Osteoblast (primary cell): ENCODE measurements at regions not wholly inside any gene's neighbourhood (a gene's known extent, or its start where the extent isn't known, plus 50 kb on each side); places are given as distances from the start of the nearest gene placed in this dataset.

Experiments
- DNase-seq: peaks from one replicate; pipeline ENCODE4 v3.0.0; 2011; ENCODE audit warnings: low spot score, mixed read lengths; ENCODE audit not compliant: insufficient read length; ENCODE audit errors: missing footprints
- H2AFZ ChIP-seq: 2 replicates; pipeline ENCODE4 v1.6.0; 2011; ENCODE audit warnings: mild to moderate bottlenecking, low read length
- H3K27ac ChIP-seq: 2 replicates; pipeline ENCODE4 v1.5.1; 2011; ENCODE audit warnings: mild to moderate bottlenecking, low read depth, low read length, moderate library complexity
- H3K27me3 ChIP-seq: 2 replicates; pipeline ENCODE4 v1.6.0; 2012; ENCODE audit warnings: mild to moderate bottlenecking, control low read depth, inconsistent platforms, low read length, moderate library complexity; ENCODE audit not compliant: insufficient read depth
- H3K36me3 ChIP-seq: 2 replicates; pipeline ENCODE4 v1.5.1; 2011; ENCODE audit warnings: mild to moderate bottlenecking, low read length, control low read depth, moderate library complexity; ENCODE audit not compliant: insufficient read depth
- H3K4me1 ChIP-seq: 2 replicates; pipeline ENCODE4 v1.5.1; 2011; ENCODE audit warnings: mild to moderate bottlenecking, low read length, control low read depth, moderate library complexity; ENCODE audit not compliant: insufficient read depth
- H3K4me2 ChIP-seq: 2 replicates; pipeline ENCODE4 v1.6.0; 2011; ENCODE audit warnings: mild to moderate bottlenecking, low read length; ENCODE audit not compliant: insufficient read depth
- H3K4me3 ChIP-seq: fragments of 200-600 bp; sonication (generic); 3 replicates; pipeline ENCODE4 v1.5.1; 2012; ENCODE audit warnings: mild to moderate bottlenecking, low read length, inconsistent platforms; ENCODE audit not compliant: insufficient read depth
- H3K79me2 ChIP-seq: 2 replicates; pipeline ENCODE4 v1.6.0; 2012; ENCODE audit warnings: mild to moderate bottlenecking, low read length, control low read depth, inconsistent platforms; ENCODE audit not compliant: insufficient read depth
- H3K9me3 ChIP-seq: 2 replicates; pipeline ENCODE4 v1.5.1; 2011; ENCODE audit warnings: low read depth, low read length, control low read depth
- H4K20me1 ChIP-seq: 2 replicates; pipeline ENCODE4 v1.6.0; 2012; ENCODE audit warnings: mild to moderate bottlenecking, low read length, control low read depth; ENCODE audit not compliant: insufficient read depth
- TF ChIP-seq, protein P1 (sequence below): IDR thresholded peaks from 2 replicates; pipeline ENCODE4 v1.5.1; 2011; ENCODE audit warnings: mild to moderate bottlenecking, low read depth, low read length, moderate library complexity; ENCODE audit errors: extremely low read depth

DNA sequence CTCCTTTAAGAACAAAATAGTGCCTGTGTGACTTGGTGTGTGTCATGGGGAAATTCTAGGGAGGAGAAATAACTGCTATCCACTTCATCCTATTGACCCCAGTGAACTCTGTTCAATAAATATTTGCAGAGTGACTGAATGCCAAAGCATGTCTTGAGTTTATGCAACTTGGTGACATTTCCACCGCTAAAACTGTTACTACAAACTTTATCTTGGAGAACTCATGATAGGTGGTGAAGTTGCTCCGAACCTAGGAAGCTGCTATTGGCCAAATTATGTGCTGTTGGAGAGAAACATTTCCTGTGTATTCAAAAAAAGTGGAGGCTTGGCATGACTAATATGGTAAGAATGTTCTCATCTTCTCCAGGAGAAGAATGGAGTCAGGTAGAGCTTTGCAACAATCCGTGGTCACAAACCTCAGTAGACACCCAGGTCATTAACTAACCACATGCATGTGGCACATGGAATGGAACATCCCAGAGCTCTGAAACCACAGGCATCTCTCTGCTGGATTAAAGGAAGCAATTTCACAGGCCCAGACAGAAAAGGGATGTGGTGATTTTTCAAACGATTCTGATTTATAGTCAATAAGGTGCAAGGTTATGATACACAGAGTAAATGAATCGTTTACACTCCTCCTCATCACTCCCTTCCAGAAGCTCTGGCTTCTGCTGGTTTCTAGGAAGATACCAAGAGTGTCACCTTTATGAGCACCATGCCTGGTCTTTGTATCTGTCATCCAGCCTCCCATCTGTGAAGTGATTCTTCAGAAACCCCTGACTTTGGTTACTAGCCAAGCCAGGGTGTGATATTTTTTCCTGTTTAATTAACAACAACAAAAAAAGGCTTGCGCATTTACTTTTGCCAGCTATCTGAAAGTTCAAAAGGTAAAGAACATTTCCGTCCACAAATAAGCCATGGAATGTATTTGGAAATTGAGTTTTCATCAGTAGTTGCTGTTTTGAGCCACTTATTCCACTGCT is 361.1 kb downstream of the TGFB2 start:
- DNase-seq = peak; percentile 73
- TF ChIP-seq, protein P1, sequence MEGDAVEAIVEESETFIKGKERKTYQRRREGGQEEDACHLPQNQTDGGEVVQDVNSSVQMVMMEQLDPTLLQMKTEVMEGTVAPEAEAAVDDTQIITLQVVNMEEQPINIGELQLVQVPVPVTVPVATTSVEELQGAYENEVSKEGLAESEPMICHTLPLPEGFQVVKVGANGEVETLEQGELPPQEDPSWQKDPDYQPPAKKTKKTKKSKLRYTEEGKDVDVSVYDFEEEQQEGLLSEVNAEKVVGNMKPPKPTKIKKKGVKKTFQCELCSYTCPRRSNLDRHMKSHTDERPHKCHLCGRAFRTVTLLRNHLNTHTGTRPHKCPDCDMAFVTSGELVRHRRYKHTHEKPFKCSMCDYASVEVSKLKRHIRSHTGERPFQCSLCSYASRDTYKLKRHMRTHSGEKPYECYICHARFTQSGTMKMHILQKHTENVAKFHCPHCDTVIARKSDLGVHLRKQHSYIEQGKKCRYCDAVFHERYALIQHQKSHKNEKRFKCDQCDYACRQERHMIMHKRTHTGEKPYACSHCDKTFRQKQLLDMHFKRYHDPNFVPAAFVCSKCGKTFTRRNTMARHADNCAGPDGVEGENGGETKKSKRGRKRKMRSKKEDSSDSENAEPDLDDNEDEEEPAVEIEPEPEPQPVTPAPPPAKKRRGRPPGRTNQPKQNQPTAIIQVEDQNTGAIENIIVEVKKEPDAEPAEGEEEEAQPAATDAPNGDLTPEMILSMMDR = no peak
- Histone ChIP-seq H3K27ac (peak overlapping the region; percentile 92), H3K4me2 (peak overlapping the region; percentile 57), H3K79me2 (no peaks in the 10 kb centered on the region), H3K27me3 (no peaks in the 10 kb centered on the region), H3K36me3 (no peaks in the 10 kb centered on the region), H2AFZ (no peak overlapping the region), H3K9me3 (no peaks in the 10 kb centered on the region), H4K20me1 (no peaks in the 10 kb centered on the region), H3K4me3 (no peak overlapping the region), H3K4me1 (peaks cover 27% of the 10 kb centered on the region)

DNA sequence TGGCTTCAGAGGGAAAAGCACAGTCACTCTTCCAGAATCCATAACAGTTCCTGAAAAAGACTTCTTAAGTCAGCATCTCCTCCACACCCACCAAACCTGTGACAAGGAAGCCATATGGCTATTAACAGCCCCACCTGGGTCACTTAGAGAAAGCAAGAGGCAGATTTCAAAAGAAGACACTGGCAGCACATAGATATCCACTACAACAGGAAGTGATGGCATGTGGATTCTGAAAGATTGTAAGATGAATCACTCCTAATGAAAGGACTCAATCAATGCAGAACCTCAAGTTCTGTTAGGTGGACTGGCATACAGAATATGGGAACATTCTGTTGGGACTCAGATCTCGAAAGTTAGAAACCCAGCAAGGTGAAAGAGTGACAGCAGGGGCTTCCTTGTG is 365.9 kb downstream of the TGFB2 start:
- Histone ChIP-seq H2AFZ (no peak overlapping the region), H3K4me3 (no peak overlapping the region), H3K9me3 (no peaks in the 10 kb centered on the region), H3K27ac (peak overlapping the region; percentile 7), H3K4me2 (no peak overlapping the region), H3K36me3 (no peaks in the 10 kb centered on the region), H3K27me3 (no peaks in the 10 kb centered on the region), H3K4me1 (peaks cover 28% of the 10 kb centered on the region), H4K20me1 (no peaks in the 10 kb centered on the region), H3K79me2 (no peaks in the 10 kb centered on the region)
- no peak for DNase-seq
- TF ChIP-seq, protein P1 = no peak

- Histone ChIP-seq H2AFZ (peak overlapping the region; percentile 6), H3K36me3 (no peaks in the 10 kb centered on the region), H3K9me3 (no peaks in the 10 kb centered on the region), H3K79me2 (no peaks in the 10 kb centered on the region), H3K27me3 (no peaks in the 10 kb centered on the region), H3K4me1 (peaks cover 23% of the 10 kb centered on the region), H4K20me1 (no peaks in the 10 kb centered on the region), H3K4me2 (no peak overlapping the region), H3K27ac (peak overlapping the region; percentile 12), H3K4me3 (no peak overlapping the region)
- DNase-seq = peak; percentile 26
- TF ChIP-seq, protein P1 = no peak
Observed at GRCh38 chr1:218711884-218712674, 366.9 kb downstream of the TGFB2 start.

DNA sequence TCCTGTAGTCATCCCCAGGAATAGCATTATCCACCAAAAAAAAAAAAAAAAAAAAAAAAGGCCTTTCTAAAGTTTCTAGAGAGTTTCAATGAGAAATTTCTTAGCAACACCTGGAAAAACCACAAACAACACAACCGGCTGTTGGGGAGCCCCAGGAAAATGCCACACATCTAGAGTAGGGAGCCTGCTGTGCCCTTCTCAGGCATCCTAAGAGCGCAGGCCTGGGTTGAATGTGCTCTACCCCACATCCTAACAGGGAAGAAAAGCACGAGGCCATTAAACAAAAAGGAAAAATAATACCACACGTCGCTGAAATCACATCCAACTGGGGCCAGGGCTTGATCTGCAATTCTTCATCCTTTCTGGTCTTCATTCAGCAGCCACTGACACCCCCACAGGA is 367.5 kb downstream of the TGFB2 start:
- no peak overlapping the region for H3K27ac ChIP-seq
- no peaks in the 10 kb centered on the region for H3K79me2 ChIP-seq
- no peak overlapping the region for H3K4me3 ChIP-seq
- no peak for DNase-seq
- no peaks in the 10 kb centered on the region for H4K20me1 ChIP-seq
- no peak overlapping the region for H2AFZ ChIP-seq
- no peaks in the 10 kb centered on the region for H3K36me3 ChIP-seq
- H3K4me2 ChIP-seq = no peak overlapping the region
- no peaks in the 10 kb centered on the region for H3K27me3 ChIP-seq
- H3K9me3 ChIP-seq = no peaks in the 10 kb centered on the region
- peaks cover 29% of the 10 kb centered on the region for H3K4me1 ChIP-seq
- TF ChIP-seq, protein P1 = no peak
